K562 (cell line): ENCODE measurements at regions not wholly inside any gene's neighbourhood (a gene's known extent, or its start where the extent isn't known, plus 50 kb on each side); places are given as distances from the start of the nearest gene placed in this dataset.

ENCODE experiments used
- ATAC-seq: fragments of 200-7000 bp; cut with Tn5 transposase; 3 replicates; pipeline ENCODE4 v1.9.1; 2020; ENCODE audit warnings: moderate library complexity
- BruUV-seq: library from RNA; stranded (reverse); fragments of 400-500 nt; replicated peaks from 2 replicates; lab custom pipeline; 2021; lab: Mats Ljungman, UMichigan
- CTCF ChIA-PET: fragments of 300-600 bp; formaldehyde crosslinking; extraction: SDS; loops from one replicate; lab custom pipeline; 2021; ENCODE audit warnings: low intra/inter-chr PET ratio; lab: Yijun Ruan, JAX
- POLR2A ChIA-PET: fragments of 300-600, 350-650 bp; sonication (Branson Sonifier 250); formaldehyde crosslinking; extraction: SDS; loops from one replicate; lab custom pipeline; 2021; ENCODE audit warnings: antibody characterized with exemption, inconsistent platforms; lab: Yijun Ruan, JAX
- DNase-seq, 4 experiments: peaks; one replicate each; pipeline versions ENCODE4 v3.0.0 to v3.0.0-alpha.2; 2011 to 2018; ENCODE audit warnings: low spot score in 3 of 4, mixed read lengths in 3 of 4; ENCODE audit errors: extremely low read depth in 1 of 4
- FAIRE-seq: peaks from 2 replicates; lab custom pipeline; 2011; peaks lifted over from hg19 to GRCh38; lab: Jason Lieb, UNC
- H2AFZ ChIP-seq: 2 replicates; pipeline ENCODE4 v1.6.0; 2011; ENCODE audit warnings: low read depth, low read length, control low read depth, inconsistent platforms
- H3K27ac ChIP-seq: fragments of 200-600 bp; 3 replicates; pipeline ENCODE4 v1.8.0; 2011; ENCODE audit warnings: low read depth, mild to moderate bottlenecking, control low read depth, inconsistent platforms, low read length, moderate library complexity, mixed read lengths; ENCODE audit errors: extremely low read depth
- H3K27me3 ChIP-seq, 2 experiments: fragments of 300-600 bp in 1 of 2; 2 replicates in 1 of 2; 3 replicates in 1 of 2; pipeline versions ENCODE4 v1.6.0 to v1.8.0; 2011; ENCODE audit warnings: inconsistent platforms in 2 of 2, low read length in 2 of 2, mild to moderate bottlenecking in 1 of 2, mixed read lengths in 1 of 2, moderate library complexity in 1 of 2; ENCODE audit not compliant: control insufficient read depth in 2 of 2, insufficient read depth in 2 of 2
- H3K36me3 ChIP-seq: fragments of 300-600 bp; 3 replicates; pipeline ENCODE4 v1.8.0; 2011; ENCODE audit warnings: mild to moderate bottlenecking, low read length, inconsistent platforms; ENCODE audit not compliant: control insufficient read depth, insufficient read depth
- H3K4me1 ChIP-seq, 2 experiments: fragments of 200-600 bp in 1 of 2; replicated peaks in 1 of 2; 2 replicates in 1 of 2; 3 replicates in 1 of 2; pipeline versions ENCODE4 v1.5.1 to v1.8.0; 2011; ENCODE audit warnings: inconsistent platforms in 2 of 2, low read length in 2 of 2, mild to moderate bottlenecking in 1 of 2, mixed read lengths in 1 of 2, moderate library complexity in 1 of 2; ENCODE audit not compliant: control insufficient read depth in 2 of 2, insufficient read depth in 2 of 2
- H3K4me2 ChIP-seq: 2 replicates; pipeline ENCODE4 v1.6.1; 2011; ENCODE audit warnings: low read length, control low read depth, inconsistent platforms, mixed read lengths; ENCODE audit not compliant: insufficient read depth
- H3K4me3 ChIP-seq: fragments of 200-600 bp; sonication (generic), shearing (Covaris generic); 2 replicates; pipeline ENCODE4 v1.5.1; 2016; ENCODE audit warnings: control low read depth, inconsistent platforms
- H3K79me2 ChIP-seq: fragments of 200-600 bp; 3 replicates; pipeline ENCODE4 v1.8.0; 2011; ENCODE audit warnings: low read length, inconsistent platforms; ENCODE audit not compliant: control insufficient read depth, insufficient read depth
- H3K9ac ChIP-seq, 2 experiments: 2 replicates each; pipeline versions ENCODE4 v1.6.0 to v1.6.1; 2011; ENCODE audit warnings: low read depth in 2 of 2, low read length in 2 of 2, control low read depth in 1 of 2, inconsistent platforms in 1 of 2, mild to moderate bottlenecking in 1 of 2, mixed read lengths in 1 of 2; ENCODE audit not compliant: insufficient read depth in 1 of 2
- H3K9me1 ChIP-seq: one replicate; pipeline ENCODE4 v1.6.0; 2011; ENCODE audit warnings: inconsistent platforms, mild to moderate bottlenecking, low read length, moderate library complexity; ENCODE audit not compliant: control insufficient read depth, insufficient read depth
- H3K9me3 ChIP-seq: replicated peaks from 2 replicates; pipeline ENCODE4 v1.5.1; 2011; ENCODE audit warnings: low read depth, low read length, inconsistent platforms; ENCODE audit not compliant: control insufficient read depth, insufficient read depth
- H4K20me1 ChIP-seq: replicated peaks from 2 replicates; pipeline ENCODE4 v1.6.1; 2011; ENCODE audit warnings: low read length, inconsistent platforms, mixed read lengths; ENCODE audit not compliant: control insufficient read depth, insufficient read depth
- BCL6 ChIP-seq: fragments of 250-450 bp; sonication (Bioruptor Pico); IDR thresholded peaks from 2 replicates; pipeline ENCODE4 v1.4.0; 2020
- BRF1 ChIP-seq: IDR thresholded peaks from 3 replicates; pipeline ENCODE4 v1.6.1; 2011; ENCODE audit warnings: borderline replicate concordance, mild to moderate bottlenecking; ENCODE audit not compliant: insufficient read length; ENCODE audit errors: extremely low read depth
- CHAMP1 ChIP-seq: fragments of 450-650 bp; IDR thresholded peaks from 2 replicates; pipeline ENCODE4 v1.6.1; 2016; ENCODE audit warnings: mild to moderate bottlenecking
- DPF2 ChIP-seq: fragments of 450-650 bp; IDR thresholded peaks from 2 replicates; pipeline ENCODE4 v1.6.1; 2016
- ESRRA ChIP-seq: fragments of 450-650 bp; IDR thresholded peaks from 2 replicates; pipeline ENCODE4 v1.6.1; 2014; ENCODE audit warnings: low read depth, mild to moderate bottlenecking, moderate library complexity, borderline replicate concordance
- MAX ChIP-seq: sonication (generic); formaldehyde crosslinking; IDR thresholded peaks from 2 replicates; pipeline ENCODE4 v1.9.0; 2022; ENCODE audit warnings: mild to moderate bottlenecking, missing genetic modification reagents
- SMAD4 ChIP-seq: fragments of 250-450 bp; sonication (Bioruptor Pico); conservative IDR thresholded peaks from 2 replicates; pipeline ENCODE4 v1.8.0; 2021; ENCODE audit warnings: inconsistent platforms, mild to moderate bottlenecking, moderate library complexity
- SMARCA5 ChIP-seq: fragments of 450-650 bp; IDR thresholded peaks from 2 replicates; pipeline ENCODE4 v1.6.1; 2016
- TEAD1 ChIP-seq, 2 experiments: fragments of 450-650 bp in 1 of 2; sonication (generic) in 1 of 2; formaldehyde crosslinking; IDR thresholded peaks; 2 replicates each; pipeline versions ENCODE4 v1.4.0 to v1.8.0; 2020 to 2022; ENCODE audit warnings: mild to moderate bottlenecking in 2 of 2, missing genetic modification reagents in 1 of 2
- ZEB2 ChIP-seq: fragments of 450-650 bp; IDR thresholded peaks from 2 replicates; pipeline ENCODE4 v1.6.1; 2016
- ZNF785 ChIP-seq: fragments of 250-450 bp; sonication (Bioruptor Pico); IDR thresholded peaks from 2 replicates; pipeline ENCODE4 v1.4.0; 2020; ENCODE audit warnings: mild to moderate bottlenecking
- WGBS: fragments of 100-300 bp; shearing (Covaris generic); methylation state at CpG from one replicate; pipeline ENCODE4 v1.1.6; 2016; ENCODE audit warnings: low coverage, mixed read lengths; ENCODE audit not compliant: insufficient coverage; ENCODE audit errors: missing lambda C conversion rate; 5-methylcytosine and 5-hydroxymethylcytosine counted together
- in situ Hi-C: fragments of 300-500 bp; cut with MboI; formaldehyde crosslinking; loops from 4 replicates; pipeline ENCODE4 v1.15.0; 2018; ENCODE audit warnings: inconsistent platforms, mixed read lengths
- intact Hi-C: fragments of 100-400 bp; cut with micrococcal nuclease; formaldehyde crosslinking; loops from 2 replicates; pipeline ENCODE4 v1.14.2; 2022
- TF ChIP-seq, protein P1 (sequence below): IDR thresholded peaks from 3 replicates; pipeline ENCODE4 v1.6.1; 2011; ENCODE audit warnings: borderline replicate concordance, mild to moderate bottlenecking; ENCODE audit not compliant: insufficient read length, insufficient read depth
- TF ChIP-seq, protein P2 (sequence below): fragments of 250-450 bp; sonication (Bioruptor Pico); IDR thresholded peaks from 2 replicates; pipeline ENCODE4 v1.8.0; 2022; ENCODE audit warnings: inconsistent platforms
- TF ChIP-seq, protein P3 (sequence below): sonication (generic); formaldehyde crosslinking; IDR thresholded peaks from 2 replicates; pipeline ENCODE4 v1.8.0; 2022; ENCODE audit warnings: mild to moderate bottlenecking, missing genetic modification reagents

DNA sequence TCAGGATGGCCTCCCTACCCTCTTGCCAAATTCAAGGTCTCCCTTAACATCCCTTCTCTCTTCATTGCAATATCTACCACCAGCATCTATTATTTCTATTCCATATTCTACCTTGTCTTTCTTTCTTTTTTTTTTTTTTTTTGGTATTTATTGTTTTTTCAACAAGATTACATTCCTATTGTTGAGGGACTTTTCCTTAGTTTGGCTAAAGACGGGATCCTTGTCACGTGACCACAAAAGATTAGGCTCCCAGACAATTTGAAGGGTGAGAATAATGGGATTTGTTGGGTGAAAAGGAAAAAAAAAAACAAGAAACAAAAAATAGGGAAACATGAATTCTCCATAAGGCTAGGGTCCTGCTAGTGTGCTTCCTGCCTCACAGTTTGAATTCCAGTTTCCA is 124.3 kb upstream of the MCHR2 start (continued):
- TF ChIP-seq, protein P1, sequence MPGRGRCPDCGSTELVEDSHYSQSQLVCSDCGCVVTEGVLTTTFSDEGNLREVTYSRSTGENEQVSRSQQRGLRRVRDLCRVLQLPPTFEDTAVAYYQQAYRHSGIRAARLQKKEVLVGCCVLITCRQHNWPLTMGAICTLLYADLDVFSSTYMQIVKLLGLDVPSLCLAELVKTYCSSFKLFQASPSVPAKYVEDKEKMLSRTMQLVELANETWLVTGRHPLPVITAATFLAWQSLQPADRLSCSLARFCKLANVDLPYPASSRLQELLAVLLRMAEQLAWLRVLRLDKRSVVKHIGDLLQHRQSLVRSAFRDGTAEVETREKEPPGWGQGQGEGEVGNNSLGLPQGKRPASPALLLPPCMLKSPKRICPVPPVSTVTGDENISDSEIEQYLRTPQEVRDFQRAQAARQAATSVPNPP: no peak

- Histone ChIP-seq H3K27me3 (peaks cover 0 to 3% of the 10 kb centered on the region in 2 experiments; a peak in 1 of 5 replicates), H3K9ac (no peak overlapping the region), H4K20me1 (no peaks in the 10 kb centered on the region), H3K9me1 (no peaks in the 10 kb centered on the region), H3K4me3 (no peak overlapping the region), H3K9me3 (no peaks in the 10 kb centered on the region), H2AFZ (no peak overlapping the region), H3K27ac (no peak overlapping the region), H3K4me2 (no peak overlapping the region), H3K79me2 (no peaks in the 10 kb centered on the region), H3K36me3 (no peaks in the 10 kb centered on the region), H3K4me1 (no peaks in the 10 kb centered on the region)
- ChIA-PET POLR2A (no interaction called here), CTCF (interaction anchor here (0.7 to 3.9 kb wide), 3 partner anchors 361 to 545 kb away, joined by 3 to 35 read pairs (median 35); no protein-coding TSS in a partner anchor)
- DNase-seq (no peak), ATAC-seq (no peak), FAIRE-seq (no peak)
- in situ Hi-C loops: loop anchor here (10.0 kb wide), 1 partner anchor 547 kb away; no protein-coding TSS in a partner anchor
- BruUV-seq: no TSS peak
- intact Hi-C loops: loop anchor here (2.0 to 10.0 kb wide), 3 partner anchors 457 to 547 kb away; no protein-coding TSS in a partner anchor
- WGBS: 9% methylated on average over 5 of the region's 5 CpGs
- no peak for TF ChIP-seq DPF2
- TF ChIP-seq, protein P2, sequence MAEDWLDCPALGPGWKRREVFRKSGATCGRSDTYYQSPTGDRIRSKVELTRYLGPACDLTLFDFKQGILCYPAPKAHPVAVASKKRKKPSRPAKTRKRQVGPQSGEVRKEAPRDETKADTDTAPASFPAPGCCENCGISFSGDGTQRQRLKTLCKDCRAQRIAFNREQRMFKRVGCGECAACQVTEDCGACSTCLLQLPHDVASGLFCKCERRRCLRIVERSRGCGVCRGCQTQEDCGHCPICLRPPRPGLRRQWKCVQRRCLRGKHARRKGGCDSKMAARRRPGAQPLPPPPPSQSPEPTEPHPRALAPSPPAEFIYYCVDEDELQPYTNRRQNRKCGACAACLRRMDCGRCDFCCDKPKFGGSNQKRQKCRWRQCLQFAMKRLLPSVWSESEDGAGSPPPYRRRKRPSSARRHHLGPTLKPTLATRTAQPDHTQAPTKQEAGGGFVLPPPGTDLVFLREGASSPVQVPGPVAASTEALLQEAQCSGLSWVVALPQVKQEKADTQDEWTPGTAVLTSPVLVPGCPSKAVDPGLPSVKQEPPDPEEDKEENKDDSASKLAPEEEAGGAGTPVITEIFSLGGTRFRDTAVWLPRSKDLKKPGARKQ (CRISPR knock-in tag): no peak
- TF ChIP-seq BCL6 (CRISPR knock-in tag): no peak
- no peak for TF ChIP-seq BRF1
- no peak for TF ChIP-seq ZEB2
- TF ChIP-seq, protein P3, sequence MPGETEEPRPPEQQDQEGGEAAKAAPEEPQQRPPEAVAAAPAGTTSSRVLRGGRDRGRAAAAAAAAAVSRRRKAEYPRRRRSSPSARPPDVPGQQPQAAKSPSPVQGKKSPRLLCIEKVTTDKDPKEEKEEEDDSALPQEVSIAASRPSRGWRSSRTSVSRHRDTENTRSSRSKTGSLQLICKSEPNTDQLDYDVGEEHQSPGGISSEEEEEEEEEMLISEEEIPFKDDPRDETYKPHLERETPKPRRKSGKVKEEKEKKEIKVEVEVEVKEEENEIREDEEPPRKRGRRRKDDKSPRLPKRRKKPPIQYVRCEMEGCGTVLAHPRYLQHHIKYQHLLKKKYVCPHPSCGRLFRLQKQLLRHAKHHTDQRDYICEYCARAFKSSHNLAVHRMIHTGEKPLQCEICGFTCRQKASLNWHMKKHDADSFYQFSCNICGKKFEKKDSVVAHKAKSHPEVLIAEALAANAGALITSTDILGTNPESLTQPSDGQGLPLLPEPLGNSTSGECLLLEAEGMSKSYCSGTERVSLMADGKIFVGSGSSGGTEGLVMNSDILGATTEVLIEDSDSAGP (CRISPR knock-in tag): no peak
- TF ChIP-seq ESRRA: no peak
- no peak for TF ChIP-seq SMAD4 (CRISPR knock-in tag)
- no peak for TF ChIP-seq CHAMP1
- TF ChIP-seq TEAD1 (CRISPR knock-in tag; IDR thresholded peaks at IDR 0.05): no peak
- TF ChIP-seq MAX (CRISPR knock-in tag): no peak
- no peak for TF ChIP-seq SMARCA5
- no peak for TF ChIP-seq ZNF785 (CRISPR knock-in tag)
Measured at GRCh38 chr6:100117680-100118079, 123.7 kb upstream of the MCHR2 start.
